RKO (cell line): ENCODE measurements at regions not wholly inside any gene's neighbourhood (a gene's known extent, or its start where the extent isn't known, plus 50 kb on each side); places are given as distances from the start of the nearest gene placed in this dataset.
"Not testable (repeated sequence)": the region's sequence is repeated elsewhere in the genome, so short reads cannot be mapped to it uniquely, and the experiment has no call there.

Experiments used
- DNase-seq: peaks from one replicate; pipeline ENCODE4 v3.0.0-alpha.2; 2016; ENCODE audit warnings: low spot score

DNA sequence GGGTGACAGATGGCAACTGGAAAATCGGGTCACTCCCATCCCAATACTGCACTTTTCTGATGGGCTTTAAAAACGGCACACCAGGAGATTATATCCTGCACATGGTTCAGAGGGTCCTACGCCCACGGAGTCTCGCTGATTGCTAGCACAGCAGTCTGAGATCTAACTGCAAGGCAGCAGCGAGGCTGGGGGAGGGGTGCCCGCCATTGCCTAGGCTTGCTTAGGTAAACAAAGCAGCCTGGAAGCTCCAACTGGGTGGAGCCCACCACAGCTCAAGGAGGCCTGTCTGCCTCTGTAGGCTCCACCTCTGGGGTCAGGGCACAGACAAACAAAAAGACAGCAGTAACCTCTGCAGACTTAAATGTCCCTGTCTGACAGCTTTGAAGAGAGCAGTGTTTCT is 158.7 kb upstream of the MOCS2 start:
- DNase-seq = not testable (repeated sequence)

DNA sequence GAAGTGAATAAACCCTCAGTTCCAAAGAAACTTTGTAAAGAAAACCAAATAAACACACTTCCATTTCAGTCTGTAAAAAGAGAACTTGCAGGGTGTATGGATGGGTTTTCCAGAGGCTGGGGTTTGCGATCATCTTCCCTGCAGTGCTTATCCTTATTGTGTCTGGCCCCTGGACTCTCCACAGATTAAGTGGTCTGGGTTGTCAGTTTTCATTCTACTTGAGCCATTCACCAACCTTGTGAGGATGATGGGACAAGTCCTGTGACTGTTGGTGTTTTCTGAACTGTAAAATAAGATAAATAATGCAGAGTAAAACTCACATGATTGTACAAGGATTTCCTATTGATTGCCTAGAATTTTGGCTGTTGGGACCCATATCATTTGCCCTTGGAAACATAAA is 166.1 kb upstream of the MOCS2 start:
- no peak for DNase-seq

DNA sequence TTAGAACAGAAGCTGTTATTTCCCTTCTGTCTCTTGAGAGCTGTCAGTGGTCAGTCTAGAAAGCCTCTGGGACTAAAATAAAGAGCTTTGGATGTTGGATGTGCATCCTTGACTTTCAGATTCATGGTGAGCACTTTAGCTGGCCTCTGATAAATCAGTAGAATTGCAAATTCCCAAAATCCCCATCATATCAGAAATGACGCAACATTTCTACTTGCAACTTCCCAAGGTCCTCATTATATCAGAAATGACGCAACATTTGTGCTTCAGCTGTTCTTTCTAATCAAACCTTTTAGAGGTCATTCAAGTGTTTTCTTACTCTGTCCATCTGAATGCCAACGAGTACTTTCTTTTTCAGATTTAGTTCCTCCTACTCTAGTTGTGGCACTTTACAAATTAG is 167.3 kb upstream of the MOCS2 start:
- DNase-seq = no peak

DNA sequence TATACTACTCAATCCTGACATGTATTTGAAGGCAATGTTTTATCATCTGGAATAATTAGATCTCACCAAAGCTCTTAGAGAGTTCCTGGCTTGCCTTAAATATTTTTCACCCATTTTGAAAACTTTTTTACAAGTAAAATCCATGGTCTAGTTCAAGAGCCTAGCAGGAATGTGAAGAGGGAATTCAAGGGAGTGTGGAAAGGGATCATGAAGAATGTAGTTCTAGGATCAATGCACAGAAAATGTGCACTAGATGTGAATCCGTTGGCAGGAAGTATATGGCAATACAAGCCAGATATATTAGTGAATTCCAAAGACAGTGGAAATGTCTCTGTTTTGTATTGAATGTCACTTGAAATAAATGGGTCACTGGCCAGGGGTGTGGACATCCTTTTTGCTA is 167.9 kb upstream of the MOCS2 start:
- DNase-seq = no peak

DNA sequence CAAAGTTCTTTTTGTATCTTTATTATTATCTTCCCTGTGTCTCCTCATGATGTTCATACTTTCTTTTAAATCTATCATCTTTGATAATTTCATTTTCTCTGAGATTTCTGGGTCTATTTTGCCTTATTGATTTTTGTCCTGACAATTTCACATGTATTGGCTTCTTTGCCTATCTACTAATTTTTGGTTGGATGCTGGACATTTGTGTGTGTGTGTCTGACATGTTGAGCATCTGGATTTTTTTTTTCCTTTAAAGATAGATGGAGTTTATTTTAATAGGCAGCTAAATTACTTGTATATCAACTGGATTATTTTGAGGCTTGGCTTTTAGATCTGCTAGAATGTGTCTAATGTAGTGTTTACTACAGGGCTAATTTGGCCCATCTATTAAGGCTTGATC is 178.0 kb upstream of the MOCS2 start:
- DNase-seq = no peak

DNA sequence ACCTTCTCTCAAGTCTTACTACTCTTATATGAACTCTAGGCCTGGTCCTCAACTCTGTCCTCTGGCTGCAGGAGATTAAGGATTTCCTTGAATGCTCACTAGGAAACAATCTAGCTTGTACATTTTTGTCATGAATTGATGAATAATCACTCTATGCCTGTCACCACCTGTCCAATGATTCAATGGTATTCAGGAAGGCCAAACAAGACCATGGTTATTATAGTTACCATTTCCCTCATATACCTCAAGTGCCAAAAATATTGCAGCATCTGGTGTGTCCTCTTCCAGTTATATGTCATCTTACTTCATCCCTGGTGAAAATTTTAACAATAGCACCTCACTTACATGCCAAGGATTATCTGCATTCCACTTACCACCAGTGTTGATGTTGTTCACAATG is 179.0 kb upstream of the MOCS2 start:
- no peak for DNase-seq

DNA sequence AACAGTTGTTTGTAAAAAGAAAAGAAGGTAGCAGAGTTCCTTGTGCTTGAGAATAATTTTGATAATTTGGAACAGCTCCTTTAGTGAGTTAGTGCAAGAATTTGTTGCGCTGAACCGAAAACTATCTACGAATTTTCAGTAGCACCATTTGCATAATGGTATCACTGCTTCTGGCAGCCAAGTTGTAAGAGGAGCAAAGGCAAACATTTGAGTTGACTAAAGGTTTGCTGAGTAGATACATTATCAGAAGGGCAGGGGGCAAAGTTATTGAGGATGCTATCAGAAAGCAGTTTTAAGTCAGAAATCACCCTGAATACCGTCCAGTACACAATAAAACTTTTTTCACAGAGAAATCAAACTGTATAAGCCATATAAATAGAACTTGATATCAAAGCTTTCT is 181.5 kb upstream of the MOCS2 start:
- DNase-seq = no peak

DNA sequence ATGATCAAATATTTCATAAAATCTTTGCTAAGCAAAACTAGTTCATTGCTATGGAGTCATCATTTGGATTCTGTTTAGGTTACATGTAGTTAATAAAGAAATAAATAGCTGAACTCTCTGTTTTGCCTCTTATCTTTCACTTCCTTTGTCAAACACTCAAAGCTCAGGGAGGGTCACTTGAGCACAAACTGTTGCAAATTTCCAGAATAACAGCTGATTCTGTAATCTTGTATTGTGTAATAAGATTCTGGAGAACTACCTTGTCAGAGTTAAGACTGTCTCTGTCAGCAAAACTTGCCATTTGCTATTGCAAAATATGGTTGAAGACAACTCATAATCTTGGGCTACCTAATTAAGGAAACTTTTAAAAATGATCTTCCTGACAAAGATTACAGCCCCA is 182.0 kb upstream of the MOCS2 start:
- DNase-seq = no peak

DNA sequence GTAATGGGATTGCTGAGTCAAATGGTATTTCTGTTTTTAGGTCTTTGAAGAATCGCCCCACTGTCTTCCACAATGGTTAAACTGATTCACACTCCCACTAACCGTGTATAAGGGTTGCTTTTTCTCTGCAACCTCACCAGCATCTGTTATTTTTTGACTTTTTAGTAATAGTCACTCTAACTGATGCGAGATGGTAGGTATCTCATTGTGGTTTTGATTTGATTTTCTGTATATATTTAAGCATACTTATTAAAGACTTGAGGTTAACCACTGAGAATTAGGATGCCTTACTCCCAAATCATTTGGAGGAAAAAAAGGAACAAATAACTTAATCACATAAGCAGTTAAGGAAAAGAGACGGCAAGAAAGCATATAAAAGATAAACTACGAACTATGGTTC is 181.6 kb upstream of the FST start:
- no peak for DNase-seq

DNA sequence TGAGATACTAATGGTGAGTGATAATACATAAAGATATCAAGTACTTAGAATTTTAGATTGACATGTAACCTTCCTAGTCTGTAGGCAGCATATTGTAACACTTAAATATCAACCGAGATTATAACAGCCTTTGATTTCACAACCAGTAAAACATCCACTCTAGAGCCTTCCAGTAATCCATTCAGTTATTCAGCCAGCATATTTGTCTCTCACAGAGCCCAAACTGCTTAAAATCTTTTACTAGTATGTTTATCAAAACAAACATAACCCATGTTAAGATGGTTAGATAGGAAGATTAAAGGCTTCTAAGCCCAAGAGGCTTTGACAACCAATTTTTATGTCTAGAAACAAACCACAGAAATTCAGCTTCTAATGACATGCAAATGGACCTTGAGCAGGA is 177.9 kb upstream of the FST start:
- DNase-seq = no peak

DNA sequence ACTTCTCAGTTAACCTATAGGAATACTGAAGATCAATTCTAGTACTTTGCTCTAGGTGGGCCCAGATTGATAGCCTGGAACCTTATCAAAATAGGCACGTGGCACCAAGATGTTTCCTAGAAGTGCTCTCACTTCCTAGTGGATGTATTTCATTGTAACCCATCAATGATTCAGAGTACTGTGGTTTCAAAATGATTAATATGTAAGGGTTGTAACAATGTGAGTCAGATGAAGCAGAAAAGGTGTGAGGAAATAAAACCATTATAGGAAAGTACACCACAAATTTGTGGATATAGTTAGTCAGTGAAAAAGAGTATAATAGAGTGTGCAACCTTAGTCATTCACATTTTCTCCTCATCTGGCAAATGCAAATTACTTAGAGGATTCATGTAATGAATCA is 177.3 kb upstream of the FST start:
- DNase-seq = peak; percentile 75

DNA sequence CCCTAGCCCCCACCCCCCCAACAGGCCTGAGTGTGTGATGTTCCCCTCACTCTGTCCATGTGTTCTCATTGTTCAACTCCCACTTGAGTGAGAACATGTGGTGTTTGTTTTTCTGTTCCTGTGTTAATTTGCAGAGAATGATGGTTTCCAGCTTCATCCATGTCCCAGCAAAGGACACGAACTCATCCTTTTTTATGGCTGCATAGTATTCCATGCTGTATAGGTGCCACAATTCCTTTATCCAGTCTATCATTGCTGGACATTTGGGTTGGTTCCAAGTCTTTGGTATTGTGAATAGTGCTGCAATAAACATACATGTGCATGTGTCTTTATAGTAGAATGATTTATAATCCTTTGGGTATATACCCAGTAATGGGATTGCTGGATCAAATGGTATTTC is 175.1 kb upstream of the FST start:
- not testable (repeated sequence) for DNase-seq

DNA sequence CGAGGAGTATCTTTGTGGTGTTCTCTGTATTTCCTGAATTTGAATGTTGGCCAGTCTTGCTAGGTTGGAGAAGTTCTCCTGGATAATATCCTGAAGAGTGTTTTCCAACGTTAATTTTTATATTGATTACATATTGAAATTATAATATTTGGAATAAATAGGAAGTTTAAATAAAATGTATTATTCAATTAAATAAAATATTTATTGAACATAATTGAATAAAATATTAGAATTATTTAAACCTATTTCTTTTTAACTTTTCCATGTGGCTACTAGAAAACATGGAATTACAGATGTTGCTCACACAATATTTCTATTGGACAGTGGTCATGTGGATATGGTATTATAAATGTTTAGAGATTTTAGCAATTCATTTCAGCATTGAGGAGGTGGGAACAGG is 170.8 kb upstream of the FST start:
- DNase-seq = no peak

DNA sequence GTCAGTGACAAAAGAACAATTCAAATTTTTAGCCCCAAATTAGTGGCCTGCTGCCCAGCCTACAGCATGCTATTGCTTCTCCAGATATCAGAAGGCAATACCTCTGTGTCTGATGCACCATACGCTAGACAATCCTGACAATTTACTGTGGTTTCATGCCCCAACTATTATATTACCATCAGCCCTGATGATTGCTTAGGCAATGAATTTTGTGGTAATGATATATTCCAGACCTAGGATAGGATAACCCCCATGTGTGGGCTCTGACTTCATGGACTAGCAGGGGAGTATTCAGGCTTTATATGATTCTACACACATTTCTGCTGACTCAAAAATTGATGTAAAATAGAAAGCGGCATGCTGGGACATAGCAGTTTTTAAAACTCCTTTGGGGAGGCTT is 168.7 kb upstream of the FST start:
- no peak for DNase-seq

DNA sequence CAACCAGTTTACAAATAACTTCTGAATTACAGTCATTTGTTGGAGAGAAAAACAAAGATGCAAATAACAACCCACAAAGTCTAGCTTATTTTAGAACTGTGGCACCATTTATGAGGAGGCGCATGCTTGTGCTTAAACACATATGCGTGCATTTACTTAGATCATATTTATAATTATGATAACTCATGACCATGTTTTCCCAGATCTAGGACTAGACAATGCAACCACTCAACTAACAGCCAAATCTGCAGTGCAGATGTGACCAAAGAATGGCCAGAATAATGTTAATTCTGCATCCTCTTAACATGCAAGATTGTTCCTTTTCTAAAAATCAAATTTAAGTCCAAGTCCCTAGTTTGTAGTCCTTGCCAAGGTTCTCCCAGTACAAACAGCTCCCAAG is 167.3 kb upstream of the FST start:
- no peak for DNase-seq

DNA sequence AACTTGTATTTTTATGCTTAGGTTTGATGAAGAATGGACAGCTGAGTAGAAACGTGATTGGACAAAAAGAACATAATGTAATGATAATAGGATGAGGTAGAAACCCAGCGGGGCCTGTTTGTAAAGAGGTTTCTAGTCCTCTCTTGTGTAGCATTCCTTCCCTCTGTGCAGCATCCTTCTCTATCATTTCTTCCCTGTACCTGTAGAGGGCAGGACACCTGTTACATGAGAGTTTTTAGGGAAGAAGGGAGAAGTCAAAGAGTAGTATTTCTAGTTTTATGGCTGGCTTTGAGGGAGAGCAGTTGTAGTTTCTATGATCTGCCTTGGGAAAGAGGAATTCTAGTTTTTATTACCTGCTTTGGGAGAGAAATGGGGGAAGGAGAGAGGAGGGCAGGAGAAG is 162.1 kb upstream of the FST start:
- DNase-seq = no peak

DNA sequence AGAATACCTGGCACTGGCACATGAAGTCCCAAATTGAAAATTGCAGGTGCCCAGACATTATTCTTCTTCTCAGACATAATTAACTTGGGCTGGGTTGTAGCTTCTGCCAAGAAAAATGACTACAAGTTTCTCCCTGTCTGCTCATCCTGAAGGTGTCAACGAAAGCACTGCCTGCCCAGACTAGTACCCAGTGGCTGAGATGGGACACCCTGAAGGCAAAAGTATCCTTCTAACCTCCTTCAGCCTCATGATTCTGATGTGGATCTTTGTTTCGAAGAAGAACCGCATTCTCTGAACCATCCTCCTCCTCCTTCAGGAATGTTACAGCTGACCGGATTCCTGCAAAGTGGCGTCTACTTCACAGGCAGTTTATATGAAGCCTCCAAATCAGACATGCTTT is 161.1 kb upstream of the FST start:
- no peak for DNase-seq

DNA sequence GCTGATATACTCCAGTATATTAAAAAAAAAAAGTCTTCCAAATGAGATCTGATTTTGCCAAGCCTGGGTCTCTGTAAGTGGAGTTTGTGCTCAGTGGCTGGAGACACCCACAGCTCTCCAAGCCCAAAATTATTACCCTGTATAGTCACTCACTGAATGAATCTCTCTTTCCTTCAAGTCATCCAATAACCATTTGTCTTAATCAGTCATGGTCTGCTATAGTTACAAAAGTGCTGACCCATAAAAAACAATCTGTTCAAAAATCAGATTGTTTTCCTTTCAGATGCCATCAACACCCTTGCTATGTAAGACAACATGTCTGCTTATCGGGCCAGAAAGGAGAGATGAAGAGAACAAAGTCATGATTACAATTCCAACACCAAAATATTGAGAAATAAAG is 159.4 kb upstream of the FST start:
- DNase-seq = no peak

DNA sequence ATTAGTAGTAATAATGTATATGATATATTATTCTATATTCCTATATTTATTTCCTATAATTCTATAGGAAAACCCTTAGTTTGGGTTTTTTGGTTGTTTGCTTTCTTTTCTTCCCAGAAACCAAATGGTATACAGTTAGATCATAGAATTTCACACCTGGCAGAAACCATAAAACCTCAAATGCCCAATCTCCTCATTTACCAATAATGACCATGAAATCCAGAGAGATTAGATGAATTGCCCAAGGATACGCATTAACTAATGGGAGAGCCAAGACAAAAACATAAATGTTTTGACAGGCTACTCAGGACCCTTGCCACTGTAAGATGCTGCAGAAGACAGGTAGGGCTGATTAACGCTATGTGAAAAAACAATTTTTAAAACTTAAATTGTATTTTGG is 158.7 kb upstream of the FST start:
- no peak for DNase-seq

DNA sequence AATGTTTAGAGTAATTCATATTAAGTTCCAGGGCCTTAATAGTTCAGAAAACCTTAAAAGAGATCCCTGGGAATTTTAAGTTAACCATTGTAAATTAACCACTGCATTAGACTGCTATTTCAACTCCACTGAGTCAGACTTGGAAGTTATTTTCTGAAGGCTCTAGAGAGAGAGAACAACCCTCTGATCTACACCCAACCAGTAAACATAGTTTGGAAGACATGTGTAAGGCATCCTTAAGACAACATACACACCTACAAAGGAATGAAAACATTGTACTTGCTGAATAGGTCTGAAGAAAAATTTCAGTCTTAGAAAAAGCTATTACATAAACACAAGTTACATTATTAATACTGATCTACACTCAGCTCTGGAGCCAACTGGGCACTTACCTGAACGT is 158.2 kb upstream of the FST start:
- DNase-seq = no peak

DNA sequence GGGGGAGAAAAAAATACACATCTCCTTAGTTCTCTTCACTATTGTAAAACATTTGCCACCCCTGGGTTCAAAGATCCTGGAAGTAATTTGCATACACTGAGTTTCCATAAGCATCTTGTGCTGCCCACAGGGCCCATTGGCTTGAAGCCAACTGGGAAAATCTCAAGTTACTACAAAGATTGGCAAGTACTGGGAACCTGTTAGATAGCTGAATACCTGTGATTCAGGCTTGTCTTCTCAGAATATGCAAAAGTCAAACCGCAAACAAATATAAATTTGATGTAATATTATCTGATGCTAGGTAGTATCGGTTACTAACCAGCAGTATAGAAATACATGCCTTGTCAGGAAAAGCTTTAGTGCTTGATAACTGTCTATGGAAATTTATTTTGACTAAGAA is 156.9 kb upstream of the FST start:
- no peak for DNase-seq

DNA sequence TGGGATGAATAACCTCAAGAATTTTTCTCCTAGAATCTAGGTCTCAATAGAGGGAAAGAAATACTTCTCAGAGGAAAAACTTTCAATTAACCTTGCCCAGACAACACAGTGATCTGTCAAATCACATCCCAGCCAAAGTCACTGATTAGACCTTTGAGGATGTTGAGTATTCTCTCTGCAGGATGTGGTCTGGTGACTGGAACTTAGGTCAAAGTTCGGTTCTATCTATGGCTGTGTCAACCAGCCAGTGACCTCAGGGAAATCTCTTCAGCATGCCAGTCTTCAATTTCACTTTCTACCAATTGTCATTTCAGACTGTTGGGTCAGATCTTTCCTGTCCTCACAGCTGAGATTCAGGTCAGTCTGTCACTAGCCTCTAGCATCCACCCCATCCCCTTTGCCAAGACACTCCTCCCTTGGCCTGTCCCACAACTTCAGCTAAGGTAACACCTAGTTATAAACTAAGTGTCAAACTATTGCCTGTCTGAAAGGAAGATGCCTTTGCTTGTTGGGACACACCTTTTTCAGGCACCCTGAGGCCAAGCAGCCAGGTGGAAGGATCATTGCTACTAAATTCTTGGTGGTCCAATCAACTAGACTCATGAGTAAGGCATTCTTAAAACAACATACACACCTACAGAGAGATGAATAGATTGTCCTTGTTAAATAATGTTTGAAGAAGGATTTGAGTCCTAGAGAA is 156.3 kb upstream of the FST start:
- peak; percentile 2 for DNase-seq

DNA sequence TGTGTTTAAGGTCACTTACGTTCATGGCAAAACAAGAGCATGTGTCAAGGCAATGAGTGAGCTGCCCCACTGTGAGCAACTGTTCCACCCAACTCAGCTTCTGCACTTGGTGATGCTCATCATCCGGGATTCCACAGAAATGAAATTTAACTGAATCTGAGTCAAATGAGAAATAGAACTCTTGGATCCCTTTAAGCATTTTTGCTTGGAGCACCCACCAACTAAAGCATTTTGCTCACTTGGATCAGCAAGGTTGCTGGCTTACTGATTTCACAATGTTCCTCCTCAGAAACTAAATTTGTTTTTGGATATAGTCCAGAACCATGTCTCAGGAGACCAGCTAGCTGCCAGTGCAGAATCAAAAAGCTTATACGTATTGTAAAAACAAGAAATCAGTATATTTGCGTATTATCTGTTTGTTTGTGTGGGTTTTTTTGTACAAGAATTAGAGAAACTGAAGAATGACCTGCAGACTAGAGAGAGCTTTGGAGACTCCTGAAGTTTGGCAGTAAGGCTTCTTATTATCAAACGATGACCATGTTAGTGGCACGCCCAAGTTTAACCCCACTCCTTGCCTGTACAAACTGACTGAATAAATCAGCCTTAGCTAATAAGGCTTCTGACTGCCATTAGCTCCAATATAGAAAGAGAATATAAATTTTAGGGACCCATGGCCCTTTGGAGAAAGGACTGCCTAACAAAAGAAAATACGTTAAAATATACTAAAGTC is 153.8 kb upstream of the FST start:
- DNase-seq = no peak

DNA sequence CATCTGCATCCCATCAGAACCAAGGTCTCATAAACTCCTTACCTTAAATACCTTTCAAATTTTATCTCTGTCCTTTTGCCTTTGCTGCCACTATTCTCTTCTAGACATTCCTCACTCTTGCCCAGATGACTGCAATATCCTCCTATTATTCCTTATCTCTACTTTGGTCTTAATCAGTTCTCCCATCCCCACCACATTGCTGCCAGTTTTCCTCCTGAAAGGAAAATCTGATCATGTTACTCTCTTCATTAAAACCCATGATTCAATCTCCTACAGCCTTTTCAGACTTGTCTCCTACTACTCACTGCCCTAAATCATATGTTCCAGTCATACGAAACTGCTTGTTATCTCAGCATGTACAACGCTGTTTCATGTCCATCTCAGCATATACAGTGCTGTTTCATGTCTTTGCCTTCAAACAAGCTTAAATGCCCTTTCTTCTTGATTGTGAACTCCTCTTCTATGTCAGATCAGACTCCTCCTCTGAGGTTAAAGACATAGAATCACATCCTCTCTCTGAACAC is 152.6 kb upstream of the FST start:
- DNase-seq = no peak
